ENCODE measurements at regions not wholly inside any gene's neighbourhood (a gene's known extent, or its start where the extent isn't known, plus 50 kb on each side); places are given as distances from the start of the nearest gene placed in this dataset.

DNA sequence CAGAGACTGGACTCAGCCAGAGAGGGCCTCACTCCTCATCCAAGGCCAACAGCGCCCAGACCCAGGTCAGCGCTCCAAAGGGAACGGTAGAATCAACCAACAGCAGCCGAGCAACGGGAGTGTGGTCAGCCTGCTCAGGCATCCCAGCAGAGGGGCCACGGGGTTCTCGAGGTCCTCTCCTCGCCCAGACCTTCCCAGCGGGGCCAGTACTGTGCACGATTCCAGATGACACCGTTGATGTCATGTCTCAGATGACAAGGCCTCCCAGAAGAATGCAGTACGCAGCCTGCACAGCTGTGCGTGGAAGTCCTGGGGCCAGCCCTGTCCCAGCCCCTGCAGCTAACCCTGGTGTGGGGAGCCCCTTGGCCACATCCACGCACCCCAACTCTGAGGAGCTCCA lies 141.0 kb upstream of the PPP1R26 start:
- Histone ChIP-seq H3K9me3 (ENCODE audit: low read length) (no peaks in the 10 kb centered on the region), H3K4me3 (ENCODE audit: low read length) (no peak overlapping the region), H4K20me1 (ENCODE audit: insufficient read depth) (no peaks in the 10 kb centered on the region), H3K79me2 (replicated peaks; ENCODE audit: insufficient read depth, low read length) (no peaks in the 10 kb centered on the region), H3K27ac (ENCODE audit: low read length) (no peak overlapping the region), H3K9me2 (ENCODE audit: insufficient read depth, low read length) (no peaks in the 10 kb centered on the region), H3F3A (ENCODE audit: insufficient read depth, low read length, poor library complexity, severe bottlenecking) (no peaks in the 10 kb centered on the region), H3K27me3 (ENCODE audit: insufficient read depth, low read depth, low read length) (no peaks in the 10 kb centered on the region), H3K9ac (ENCODE audit: low read length) (no peak overlapping the region), H2AFZ (ENCODE audit: low read depth, low read length) (no peak overlapping the region), H3K4me2 (ENCODE audit: low read length) (no peak overlapping the region), H3K36me3 (ENCODE audit: insufficient read depth, low read length) (no peaks in the 10 kb centered on the region)
- TF ChIP-seq RAD21 (conservative IDR thresholded peaks at IDR 0.05) (no peak), MXI1 (conservative IDR thresholded peaks at IDR 0.05; ENCODE audit: poor library complexity, severe bottlenecking) (no peak), EP300 (conservative IDR thresholded peaks at IDR 0.05; ENCODE audit: poor library complexity, severe bottlenecking) (no peak), POLR2AphosphoS5 (IDR thresholded peaks at IDR 0.05) (no peak), EZH2 (IDR thresholded peaks at IDR 0.05; ENCODE audit: borderline replicate concordance, insufficient read depth, low read length, poor library complexity, severe bottlenecking) (no peak), SMC3 (conservative IDR thresholded peaks at IDR 0.05; ENCODE audit: poor library complexity) (no peak), TAF1 (IDR thresholded peaks at IDR 0.05; ENCODE audit: low read depth) (no peak)
- TF ChIP-seq, protein P1, sequence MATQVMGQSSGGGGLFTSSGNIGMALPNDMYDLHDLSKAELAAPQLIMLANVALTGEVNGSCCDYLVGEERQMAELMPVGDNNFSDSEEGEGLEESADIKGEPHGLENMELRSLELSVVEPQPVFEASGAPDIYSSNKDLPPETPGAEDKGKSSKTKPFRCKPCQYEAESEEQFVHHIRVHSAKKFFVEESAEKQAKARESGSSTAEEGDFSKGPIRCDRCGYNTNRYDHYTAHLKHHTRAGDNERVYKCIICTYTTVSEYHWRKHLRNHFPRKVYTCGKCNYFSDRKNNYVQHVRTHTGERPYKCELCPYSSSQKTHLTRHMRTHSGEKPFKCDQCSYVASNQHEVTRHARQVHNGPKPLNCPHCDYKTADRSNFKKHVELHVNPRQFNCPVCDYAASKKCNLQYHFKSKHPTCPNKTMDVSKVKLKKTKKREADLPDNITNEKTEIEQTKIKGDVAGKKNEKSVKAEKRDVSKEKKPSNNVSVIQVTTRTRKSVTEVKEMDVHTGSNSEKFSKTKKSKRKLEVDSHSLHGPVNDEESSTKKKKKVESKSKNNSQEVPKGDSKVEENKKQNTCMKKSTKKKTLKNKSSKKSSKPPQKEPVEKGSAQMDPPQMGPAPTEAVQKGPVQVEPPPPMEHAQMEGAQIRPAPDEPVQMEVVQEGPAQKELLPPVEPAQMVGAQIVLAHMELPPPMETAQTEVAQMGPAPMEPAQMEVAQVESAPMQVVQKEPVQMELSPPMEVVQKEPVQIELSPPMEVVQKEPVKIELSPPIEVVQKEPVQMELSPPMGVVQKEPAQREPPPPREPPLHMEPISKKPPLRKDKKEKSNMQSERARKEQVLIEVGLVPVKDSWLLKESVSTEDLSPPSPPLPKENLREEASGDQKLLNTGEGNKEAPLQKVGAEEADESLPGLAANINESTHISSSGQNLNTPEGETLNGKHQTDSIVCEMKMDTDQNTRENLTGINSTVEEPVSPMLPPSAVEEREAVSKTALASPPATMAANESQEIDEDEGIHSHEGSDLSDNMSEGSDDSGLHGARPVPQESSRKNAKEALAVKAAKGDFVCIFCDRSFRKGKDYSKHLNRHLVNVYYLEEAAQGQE (IDR thresholded peaks at IDR 0.05; ENCODE audit: borderline replicate concordance) = no peak
- TF ChIP-seq, protein P2, sequence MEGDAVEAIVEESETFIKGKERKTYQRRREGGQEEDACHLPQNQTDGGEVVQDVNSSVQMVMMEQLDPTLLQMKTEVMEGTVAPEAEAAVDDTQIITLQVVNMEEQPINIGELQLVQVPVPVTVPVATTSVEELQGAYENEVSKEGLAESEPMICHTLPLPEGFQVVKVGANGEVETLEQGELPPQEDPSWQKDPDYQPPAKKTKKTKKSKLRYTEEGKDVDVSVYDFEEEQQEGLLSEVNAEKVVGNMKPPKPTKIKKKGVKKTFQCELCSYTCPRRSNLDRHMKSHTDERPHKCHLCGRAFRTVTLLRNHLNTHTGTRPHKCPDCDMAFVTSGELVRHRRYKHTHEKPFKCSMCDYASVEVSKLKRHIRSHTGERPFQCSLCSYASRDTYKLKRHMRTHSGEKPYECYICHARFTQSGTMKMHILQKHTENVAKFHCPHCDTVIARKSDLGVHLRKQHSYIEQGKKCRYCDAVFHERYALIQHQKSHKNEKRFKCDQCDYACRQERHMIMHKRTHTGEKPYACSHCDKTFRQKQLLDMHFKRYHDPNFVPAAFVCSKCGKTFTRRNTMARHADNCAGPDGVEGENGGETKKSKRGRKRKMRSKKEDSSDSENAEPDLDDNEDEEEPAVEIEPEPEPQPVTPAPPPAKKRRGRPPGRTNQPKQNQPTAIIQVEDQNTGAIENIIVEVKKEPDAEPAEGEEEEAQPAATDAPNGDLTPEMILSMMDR (IDR thresholded peaks at IDR 0.05; ENCODE audit: poor library complexity, severe bottlenecking) = no peak

DNA sequence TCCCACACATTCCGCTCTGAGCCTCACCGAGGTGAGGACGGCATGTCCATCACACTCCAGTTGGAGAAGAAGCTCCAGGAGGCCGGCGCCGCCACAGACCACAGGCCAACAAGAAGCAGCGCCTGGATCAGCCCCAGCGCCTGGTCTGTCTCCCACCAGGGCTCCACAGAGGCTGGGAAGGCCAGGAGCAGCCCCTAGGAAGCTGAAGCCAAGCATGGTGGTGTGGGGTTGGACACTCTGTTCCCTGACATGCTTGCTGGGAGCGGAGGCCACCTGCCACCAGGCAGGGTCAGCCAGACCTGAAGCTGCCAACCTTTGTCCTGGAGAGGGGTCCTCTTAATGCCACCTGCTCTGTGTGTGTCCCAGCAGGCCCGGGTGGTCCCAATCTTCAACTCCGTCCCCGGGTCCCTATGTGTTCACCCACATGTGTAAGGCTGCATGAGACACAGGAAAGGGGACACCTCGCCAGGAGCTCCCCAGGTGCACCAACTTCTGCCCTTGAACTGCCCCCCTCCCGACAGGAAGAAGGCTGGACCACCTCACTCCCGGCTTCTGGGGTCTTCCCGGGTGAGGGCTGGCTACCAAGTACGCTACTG lies 140.1 kb upstream of the PPP1R26 start:
- Histone ChIP-seq H2AFZ (ENCODE audit: low read depth, low read length) (no peak overlapping the region), H3K4me2 (ENCODE audit: low read length) (no peak overlapping the region), H3K9me2 (ENCODE audit: insufficient read depth, low read length) (no peaks in the 10 kb centered on the region), H3K79me2 (replicated peaks; ENCODE audit: insufficient read depth, low read length) (no peaks in the 10 kb centered on the region), H3K27ac (ENCODE audit: low read length) (no peak overlapping the region), H4K20me1 (ENCODE audit: insufficient read depth) (no peaks in the 10 kb centered on the region), H3K9ac (ENCODE audit: low read length) (no peak overlapping the region), H3K36me3 (ENCODE audit: insufficient read depth, low read length) (no peaks in the 10 kb centered on the region), H3K27me3 (ENCODE audit: insufficient read depth, low read depth, low read length) (no peaks in the 10 kb centered on the region), H3K4me3 (ENCODE audit: low read length) (no peak overlapping the region), H3K9me3 (ENCODE audit: low read length) (no peaks in the 10 kb centered on the region), H3F3A (ENCODE audit: insufficient read depth, low read length, poor library complexity, severe bottlenecking) (no peaks in the 10 kb centered on the region)
- TF ChIP-seq EZH2 (IDR thresholded peaks at IDR 0.05; ENCODE audit: borderline replicate concordance, insufficient read depth, low read length, poor library complexity, severe bottlenecking) (no peak), RAD21 (conservative IDR thresholded peaks at IDR 0.05) (no peak), POLR2AphosphoS5 (IDR thresholded peaks at IDR 0.05) (no peak), SMC3 (conservative IDR thresholded peaks at IDR 0.05; ENCODE audit: poor library complexity) (no peak), TAF1 (IDR thresholded peaks at IDR 0.05; ENCODE audit: low read depth) (no peak), MXI1 (conservative IDR thresholded peaks at IDR 0.05; ENCODE audit: poor library complexity, severe bottlenecking) (no peak), EP300 (conservative IDR thresholded peaks at IDR 0.05; ENCODE audit: poor library complexity, severe bottlenecking) (no peak)
- TF ChIP-seq, protein P1 (IDR thresholded peaks at IDR 0.05; ENCODE audit: borderline replicate concordance) = no peak
- TF ChIP-seq, protein P2 (IDR thresholded peaks at IDR 0.05; ENCODE audit: poor library complexity, severe bottlenecking) = no peak
